ENCODE measurements at regions not wholly inside any gene's neighbourhood (a gene's known extent, or its start where the extent isn't known, plus 50 kb on each side); places are given as distances from the start of the nearest gene placed in this dataset.

- TF ChIP-seq CTCF (IDR thresholded peaks at IDR 0.05), result no peak
- no peak for TF ChIP-seq POLR2A (IDR thresholded peaks at IDR 0.05)
- TF ChIP-seq POLR2AphosphoS5 (IDR thresholded peaks at IDR 0.05), result no peak
Measured at GRCh38 chr2:183610724-183611123, 486.5 kb downstream of the NUP35 start.
